LNCaP clone FGC (cell line): ENCODE measurements at regions not wholly inside any gene's neighbourhood (a gene's known extent, or its start where the extent isn't known, plus 50 kb on each side); places are given as distances from the start of the nearest gene placed in this dataset.
"Not testable (repeated sequence)": the region's sequence is repeated elsewhere in the genome, so short reads cannot be mapped to it uniquely, and the experiment has no call there.

ENCODE experiments used
- DNase-seq: peaks from one replicate; pipeline ENCODE4 v3.0.0-alpha.2; 2011; ENCODE audit warnings: low read depth
- H3K4me3 ChIP-seq: 2 replicates; pipeline ENCODE4 v1.5.1; 2011; ENCODE audit warnings: mild to moderate bottlenecking, low read depth, low read length, control low read depth
- TF ChIP-seq, protein P1 (sequence below): IDR thresholded peaks from 2 replicates; pipeline ENCODE4 v1.5.1; 2012; ENCODE audit warnings: mild to moderate bottlenecking; ENCODE audit not compliant: control insufficient read depth, insufficient read depth; ENCODE audit errors: extremely low read depth

GRCh38 chr4:155582041-155582440 lies 84.6 kb upstream of the GUCY1A1 start:
- TF ChIP-seq, protein P1, sequence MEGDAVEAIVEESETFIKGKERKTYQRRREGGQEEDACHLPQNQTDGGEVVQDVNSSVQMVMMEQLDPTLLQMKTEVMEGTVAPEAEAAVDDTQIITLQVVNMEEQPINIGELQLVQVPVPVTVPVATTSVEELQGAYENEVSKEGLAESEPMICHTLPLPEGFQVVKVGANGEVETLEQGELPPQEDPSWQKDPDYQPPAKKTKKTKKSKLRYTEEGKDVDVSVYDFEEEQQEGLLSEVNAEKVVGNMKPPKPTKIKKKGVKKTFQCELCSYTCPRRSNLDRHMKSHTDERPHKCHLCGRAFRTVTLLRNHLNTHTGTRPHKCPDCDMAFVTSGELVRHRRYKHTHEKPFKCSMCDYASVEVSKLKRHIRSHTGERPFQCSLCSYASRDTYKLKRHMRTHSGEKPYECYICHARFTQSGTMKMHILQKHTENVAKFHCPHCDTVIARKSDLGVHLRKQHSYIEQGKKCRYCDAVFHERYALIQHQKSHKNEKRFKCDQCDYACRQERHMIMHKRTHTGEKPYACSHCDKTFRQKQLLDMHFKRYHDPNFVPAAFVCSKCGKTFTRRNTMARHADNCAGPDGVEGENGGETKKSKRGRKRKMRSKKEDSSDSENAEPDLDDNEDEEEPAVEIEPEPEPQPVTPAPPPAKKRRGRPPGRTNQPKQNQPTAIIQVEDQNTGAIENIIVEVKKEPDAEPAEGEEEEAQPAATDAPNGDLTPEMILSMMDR = no peak
- no peak for DNase-seq
- H3K4me3 ChIP-seq = no peak overlapping the region

GRCh38 chr4:155578726-155579370 lies 87.8 kb upstream of the GUCY1A1 start:
- TF ChIP-seq, protein P1 = no peak
- H3K4me3 ChIP-seq = no peak overlapping the region
- DNase-seq = no peak

GRCh38 chr4:155578219-155578618 lies 88.4 kb upstream of the GUCY1A1 start:
- no peak for DNase-seq
- TF ChIP-seq, protein P1 = no peak
- H3K4me3 ChIP-seq = no peak overlapping the region

GRCh38 chr4:155574329-155574728 lies 92.3 kb upstream of the GUCY1A1 start:
- not testable (repeated sequence) for DNase-seq, H3K4me3 ChIP-seq

DNA sequence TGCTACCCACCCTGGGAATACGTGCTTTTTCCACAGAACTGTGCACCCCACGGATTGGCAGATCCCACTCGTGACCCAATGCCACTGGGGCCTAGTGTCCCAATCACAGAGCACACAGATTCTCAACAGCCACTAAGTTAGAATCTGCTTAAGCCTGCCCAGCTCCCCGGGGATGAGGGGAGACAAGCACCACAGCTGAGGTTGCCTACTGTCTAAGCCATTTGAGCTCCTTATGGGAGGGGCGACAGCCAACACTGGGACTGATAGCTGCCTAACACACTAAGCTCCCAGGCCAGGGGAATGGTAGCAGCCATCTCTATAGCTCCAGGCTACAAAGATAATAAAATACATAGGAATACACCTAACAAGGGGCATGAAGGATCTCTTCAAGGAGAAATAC lies 93.5 kb upstream of the GUCY1A1 start:
- H3K4me3 ChIP-seq = no peak overlapping the region
- DNase-seq = no peak
- TF ChIP-seq, protein P1 = no peak

DNA sequence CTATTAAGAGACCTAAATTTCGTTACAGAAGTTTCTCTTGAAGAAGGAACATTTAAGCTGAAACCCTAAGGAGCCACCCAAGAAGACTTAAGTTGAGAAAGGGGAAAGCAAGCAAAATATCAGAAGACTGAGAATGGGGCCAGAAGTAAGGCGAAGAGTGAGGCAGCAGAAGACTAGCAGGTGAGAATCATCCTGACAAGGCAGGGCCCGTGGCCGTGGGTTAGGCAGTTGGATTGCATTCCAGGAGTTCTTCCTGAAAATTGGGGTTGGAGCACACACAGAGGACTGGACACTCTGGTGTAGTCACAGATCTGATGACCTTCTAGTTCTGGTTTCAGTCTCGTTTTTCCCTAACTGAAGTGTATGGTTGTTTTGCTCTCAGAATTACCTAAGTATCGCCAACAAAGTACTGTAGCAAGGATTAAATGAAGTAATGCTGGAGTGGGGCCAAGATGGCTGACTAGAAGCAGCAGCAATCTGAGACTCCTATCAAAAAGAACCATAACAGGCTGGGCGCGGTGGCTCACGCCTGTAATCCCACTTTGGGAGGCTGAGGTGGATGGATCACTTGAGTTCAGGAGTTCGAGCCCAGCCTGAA lies 94.4 kb upstream of the GUCY1A1 start:
- DNase-seq = no peak
- TF ChIP-seq, protein P1 = no peak

DNA sequence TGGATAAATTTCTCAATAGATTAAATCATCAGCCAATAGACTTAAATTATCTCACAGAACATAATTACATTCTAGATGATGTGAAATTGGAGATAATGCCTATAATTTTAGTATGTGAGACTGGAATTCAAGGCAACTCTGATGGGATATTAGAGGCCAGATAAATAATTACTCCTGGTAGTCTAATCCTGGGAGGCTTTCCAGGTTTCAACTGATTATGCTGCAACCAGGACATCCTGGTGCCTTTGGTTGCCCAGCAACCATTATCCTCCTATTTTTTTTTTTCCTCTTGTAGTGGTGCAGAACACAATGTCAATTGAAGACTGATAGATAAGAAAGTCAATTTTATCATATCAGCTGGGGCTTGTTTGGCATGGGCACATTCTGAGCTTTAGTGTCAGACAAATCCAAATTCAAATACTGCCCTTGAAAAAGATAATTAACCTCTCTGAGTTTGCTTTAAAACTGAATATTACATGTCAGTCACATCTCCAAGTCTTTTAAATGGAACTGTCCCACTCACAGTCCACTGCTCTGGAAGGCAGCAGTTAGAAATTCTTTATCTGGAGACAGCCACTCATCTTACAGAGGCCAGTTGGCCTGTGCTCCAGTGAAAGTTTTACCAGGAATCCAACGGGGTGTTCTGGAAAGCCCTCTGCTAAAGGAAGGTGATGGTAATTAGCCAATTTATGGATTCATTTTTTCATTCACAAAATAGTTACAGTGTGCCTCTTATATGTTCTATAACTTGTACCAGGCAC lies 95.3 kb upstream of the GUCY1A1 start:
- DNase-seq = peak; percentile 56
- TF ChIP-seq, protein P1 = no peak
- H3K4me3 ChIP-seq = no peak overlapping the region

More for the DNA sequence above, 94.4 kb upstream of the GUCY1A1 start:
- H3K4me3 ChIP-seq = no peak overlapping the region
